NCI-H1048 (cell line): ENCODE measurements at regions not wholly inside any gene's neighbourhood (a gene's known extent, or its start where the extent isn't known, plus 50 kb on each side); places are given as distances from the start of the nearest gene placed in this dataset.
"Not testable (repeated sequence)": the region's sequence is repeated elsewhere in the genome, so short reads cannot be mapped to it uniquely, and the experiment has no call there.

Experiments
- DNase-seq: peaks from one replicate; lab custom pipeline; 2025; lab: John Stamatoyannopoulos, UW

DNA sequence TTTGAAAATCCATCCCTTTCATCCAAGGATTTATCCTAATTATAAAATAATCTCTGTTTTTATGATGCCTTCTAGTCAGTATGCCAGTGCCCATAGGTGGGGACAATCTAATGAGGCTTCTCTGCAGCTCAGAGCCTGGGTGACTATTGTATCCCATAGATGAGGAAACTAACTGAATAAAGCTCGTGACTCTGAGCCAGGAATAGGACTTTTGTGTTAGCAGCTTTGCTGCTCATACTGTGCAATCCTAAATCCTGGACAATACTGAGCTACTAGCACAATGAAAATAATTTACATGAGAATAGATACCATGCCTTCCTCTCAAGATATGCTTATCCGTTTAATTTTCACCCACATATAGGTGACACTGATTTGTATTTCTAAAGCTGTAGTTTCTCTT lies 443.0 kb downstream of the PLK2 start:
- no peak for DNase-seq

DNA sequence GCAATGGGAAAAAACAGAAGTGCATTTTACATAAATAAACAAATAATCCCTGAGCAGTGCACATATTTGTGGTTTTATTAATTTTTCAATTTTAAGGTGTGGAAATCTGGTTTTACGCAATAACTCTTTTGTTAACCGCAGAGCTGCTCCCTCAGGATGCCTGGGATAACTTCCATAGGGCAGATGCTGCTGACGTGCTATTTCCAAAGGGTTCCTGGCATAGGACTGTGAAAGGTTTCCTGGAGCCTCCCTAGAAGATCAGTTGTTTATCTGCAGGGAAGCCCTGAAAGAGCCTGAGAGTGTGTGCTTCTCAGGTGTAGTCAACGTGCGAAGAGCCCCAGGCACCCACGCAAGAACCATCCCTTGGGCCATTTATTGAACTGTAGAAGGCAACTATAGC lies 443.5 kb downstream of the PLK2 start:
- DNase-seq = no peak

DNA sequence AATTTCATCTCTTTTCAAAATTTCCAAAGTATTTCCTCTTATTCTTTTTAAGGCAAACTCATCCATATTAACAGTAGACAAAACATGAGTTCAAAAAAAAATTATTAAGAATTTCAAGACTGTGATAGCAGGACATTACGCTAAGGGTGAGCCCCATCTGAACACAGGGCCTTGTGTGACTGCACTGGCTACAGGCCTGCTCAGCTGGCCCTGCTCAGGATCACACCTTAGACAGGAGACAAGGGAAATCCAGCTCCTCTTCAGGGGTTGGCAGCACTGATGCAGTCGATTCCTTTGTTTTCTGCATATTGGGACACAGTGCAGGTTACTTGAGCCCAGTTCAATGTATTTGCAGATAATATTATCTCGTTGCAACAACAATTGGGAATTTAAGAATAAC lies 444.7 kb downstream of the PLK2 start:
- DNase-seq = no peak

DNA sequence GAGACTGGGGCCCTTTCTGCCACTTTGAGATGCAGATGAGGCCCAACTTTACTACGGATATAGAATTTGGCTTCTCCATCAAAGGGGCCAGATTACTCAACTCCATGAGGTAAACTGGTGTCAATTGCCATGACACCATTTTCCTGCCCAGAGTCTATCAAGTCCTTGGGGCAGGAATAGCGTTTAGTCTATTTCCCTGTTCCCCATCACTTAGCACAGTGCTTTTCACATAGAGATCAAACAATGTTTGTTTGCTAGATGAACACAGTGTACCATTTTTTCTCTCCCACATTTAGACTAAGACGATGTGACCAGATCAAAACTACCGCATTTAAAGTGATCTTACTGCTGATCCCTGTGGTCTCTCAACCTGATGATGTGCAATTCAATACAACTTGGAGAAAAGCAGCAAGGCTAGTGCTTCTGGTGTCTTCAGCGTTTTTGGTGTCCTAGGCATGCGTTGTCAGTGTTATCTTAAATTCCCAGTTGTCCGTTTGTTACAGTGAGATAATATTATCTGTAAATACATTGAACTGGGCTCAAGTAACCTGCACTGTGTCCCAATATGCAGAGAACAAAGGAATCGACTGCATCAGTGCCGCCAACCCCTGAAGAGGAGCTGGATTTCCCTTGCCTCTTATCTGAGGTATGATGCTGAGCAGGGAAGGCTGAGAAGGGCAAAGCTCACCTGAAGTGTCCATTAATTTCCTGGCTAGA lies 446.2 kb downstream of the PLK2 start:
- no peak for DNase-seq

DNA sequence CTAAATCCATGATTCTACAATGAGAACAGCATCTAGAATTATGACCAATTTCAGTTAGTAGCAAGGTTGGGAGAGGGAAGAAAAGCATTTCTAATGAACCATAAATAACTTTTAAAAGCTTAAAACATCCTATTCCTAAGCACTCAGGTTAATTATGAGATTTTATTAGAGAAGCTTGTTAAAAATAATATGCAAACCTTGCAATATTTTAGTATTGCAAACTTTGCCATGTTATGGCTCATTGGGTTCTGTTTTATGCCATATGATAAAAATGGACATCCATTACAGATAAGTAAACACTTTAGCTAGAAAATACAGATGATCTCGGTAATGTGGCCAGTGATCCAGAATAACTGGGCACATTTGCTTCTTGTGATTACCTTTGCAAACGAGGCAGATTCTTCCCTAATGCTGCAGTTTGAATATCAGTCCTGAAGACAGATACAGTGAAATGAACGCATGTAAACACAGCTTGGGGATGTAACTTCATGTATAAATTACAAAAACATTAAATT lies 447.0 kb downstream of the PLK2 start:
- no peak for DNase-seq

DNA sequence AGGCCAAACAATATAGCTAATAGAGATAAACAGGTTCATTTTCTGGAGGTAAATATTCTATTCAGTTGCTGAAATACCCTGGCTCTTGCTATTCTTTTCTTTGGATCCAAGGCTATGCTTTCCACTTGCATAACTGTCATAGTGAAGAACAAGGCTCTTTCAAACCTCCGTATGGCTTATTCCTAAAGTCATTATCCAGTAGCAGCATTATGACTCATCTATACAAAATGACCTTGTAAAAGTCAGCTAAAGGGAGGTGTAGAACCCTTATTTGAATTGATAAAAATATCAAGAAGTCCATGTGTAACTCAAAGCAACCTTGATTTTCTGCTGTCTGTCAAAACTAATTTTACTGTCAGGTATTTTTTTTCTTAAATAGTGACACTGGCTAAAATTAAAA lies 447.8 kb downstream of the PLK2 start:
- DNase-seq = no peak

DNA sequence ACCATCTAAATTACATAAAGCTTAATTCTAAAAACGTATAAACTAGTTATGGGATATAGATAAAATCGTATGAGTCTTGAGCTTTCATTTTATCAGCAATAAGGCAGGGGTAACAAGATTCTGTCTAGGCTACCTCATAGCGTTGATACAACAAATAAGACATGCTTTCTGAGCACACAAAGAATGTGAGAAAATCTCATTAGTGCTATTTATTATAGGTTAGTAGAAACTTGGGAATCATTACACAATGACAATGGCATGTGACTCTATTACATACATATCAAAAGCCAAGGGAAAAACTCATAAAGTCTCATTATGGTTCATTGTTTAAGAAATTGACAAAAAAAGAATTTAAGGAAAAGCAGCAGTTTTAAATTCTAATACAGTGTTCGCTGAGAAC lies 448.6 kb downstream of the PLK2 start:
- DNase-seq = no peak

DNA sequence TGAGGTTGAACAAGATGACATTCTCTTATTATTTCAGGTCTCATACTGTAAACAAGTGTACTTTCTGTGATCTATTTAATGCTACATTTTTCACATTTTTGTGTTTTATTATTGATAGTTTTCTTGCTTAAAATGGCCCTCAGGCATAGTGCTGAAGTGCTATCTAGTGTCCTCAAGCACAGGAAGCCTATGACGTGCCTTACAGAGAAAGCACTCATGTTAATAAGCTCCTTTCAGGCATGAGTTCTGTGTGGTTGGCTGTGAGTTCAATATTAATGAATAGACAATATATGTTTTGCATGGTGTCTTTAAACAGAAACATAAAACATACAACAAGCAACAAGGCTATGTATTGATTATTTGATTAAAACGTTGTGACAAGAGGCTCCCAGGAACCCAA lies 450.1 kb downstream of the PLK2 start:
- DNase-seq = no peak

DNA sequence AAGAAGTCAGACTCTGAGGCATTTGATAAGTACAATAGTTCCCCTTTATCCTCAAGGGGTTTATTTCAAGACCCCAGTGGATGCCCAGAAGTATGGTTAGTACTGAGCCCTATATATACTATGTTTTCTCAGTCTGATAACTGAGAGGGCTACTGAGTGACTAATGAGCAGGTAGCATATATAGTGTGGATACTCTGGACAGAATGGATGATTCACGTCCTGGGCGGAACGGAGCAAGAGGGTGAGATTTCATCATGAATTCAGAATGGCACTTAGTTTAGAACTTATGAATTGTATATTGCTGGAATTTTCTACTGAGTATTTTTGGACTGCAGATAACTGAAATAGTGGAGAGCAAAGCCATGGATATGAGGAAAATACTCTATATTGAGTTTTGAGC lies 457.6 kb downstream of the PLK2 start:
- DNase-seq = no peak

DNA sequence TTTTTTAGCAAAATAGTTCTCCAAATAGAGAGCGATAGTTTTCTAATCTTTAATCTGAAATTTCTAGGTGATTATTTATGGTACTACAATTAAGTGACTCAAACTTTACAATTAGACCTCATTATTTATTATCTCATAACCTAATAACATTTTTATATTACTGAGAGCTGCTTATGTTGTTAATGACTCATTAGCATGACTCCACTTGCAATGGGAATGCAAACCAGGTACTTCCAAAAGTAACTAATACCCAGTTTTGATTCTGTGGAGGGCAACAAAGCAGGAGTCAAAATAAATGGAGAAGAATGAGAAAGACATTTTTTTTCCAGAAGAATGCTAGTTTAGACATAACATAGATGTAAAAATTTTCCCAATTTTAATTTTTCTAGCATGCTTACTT lies 466.0 kb downstream of the PLK2 start:
- DNase-seq = no peak

DNA sequence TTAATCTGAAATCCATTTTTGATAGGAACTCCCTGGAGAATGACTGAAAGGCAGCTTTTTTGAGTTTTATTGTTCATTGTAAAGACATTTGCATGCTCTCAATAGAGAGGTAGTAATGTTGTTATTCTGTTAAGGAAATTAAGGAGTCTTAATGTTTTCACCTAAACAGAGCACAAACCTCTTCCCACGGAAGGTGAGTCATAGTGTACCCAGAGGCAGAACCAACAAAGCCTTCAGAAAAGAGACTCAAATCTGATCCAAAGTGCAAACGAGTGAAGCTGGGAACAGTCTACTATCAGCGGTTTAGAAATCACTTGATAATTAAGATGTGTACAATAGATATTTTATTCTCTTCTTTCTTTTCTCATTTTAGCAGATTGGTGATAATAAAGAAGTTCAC lies 470.5 kb downstream of the PLK2 start:
- DNase-seq = no peak

DNA sequence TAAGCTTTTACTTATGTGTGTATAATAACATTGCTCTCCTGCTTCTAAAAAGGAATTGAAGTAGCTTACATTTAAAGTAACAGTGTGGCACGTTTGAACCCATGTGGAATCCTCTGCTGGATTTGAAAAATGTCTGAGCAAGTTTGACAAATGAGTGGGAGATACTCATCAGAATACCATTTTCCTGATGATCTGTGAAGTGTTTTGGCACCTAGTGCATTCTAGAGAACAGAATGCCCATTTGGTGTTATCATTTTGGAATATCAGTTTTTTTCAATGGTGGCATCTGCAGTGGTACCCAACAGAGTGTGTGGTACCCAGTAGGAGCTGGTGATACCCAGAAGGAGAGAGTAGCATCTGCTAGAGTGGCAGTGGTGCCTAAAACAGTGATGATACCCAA lies 471.1 kb downstream of the PLK2 start:
- DNase-seq = no peak

DNA sequence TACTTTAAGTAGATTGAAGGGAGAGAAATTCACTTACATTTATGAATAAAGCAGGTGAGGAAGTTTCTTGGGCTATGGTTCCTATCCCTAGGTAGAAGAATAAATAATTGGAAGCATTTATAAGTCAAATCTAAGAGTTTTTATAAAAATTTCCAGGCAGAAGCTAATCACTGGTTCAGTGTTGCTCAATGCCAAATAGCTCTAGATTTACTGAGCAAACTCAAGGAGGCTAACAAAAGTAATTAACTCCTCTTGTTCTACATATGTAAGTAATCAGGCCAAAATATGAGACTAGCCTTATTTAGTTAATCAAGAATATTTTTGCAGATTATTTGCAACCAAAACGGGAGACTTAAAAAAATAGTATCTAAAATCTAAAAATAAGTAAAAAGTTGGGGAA lies 472.3 kb downstream of the PLK2 start:
- no peak for DNase-seq

DNA sequence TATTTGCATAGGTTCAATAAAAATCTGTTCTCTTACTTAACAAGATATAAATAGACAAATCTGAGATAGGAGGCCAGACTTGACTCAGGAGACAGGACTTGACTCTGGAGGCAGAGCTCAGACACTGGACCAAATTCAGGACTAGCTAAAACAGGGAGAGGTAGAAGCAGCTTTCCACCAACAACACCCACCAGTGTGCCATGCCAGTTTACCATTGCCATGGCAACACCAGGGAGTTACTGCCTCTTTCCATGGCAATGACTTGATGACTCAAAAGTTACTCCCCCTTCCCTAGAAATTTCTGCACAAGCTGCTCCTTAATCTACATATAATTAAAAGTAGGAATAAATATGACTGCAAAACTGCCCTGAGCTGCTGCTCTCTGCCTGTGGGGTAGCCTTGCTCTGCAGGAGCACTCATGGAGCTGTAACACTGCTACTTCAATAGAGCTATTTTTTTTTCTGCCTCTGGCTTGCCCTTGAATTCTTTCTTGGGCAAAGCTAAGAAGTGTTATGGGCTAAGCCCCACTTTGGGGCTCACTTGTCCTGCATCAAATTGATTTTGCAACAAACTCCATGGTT lies 473.0 kb downstream of the PLK2 start:
- DNase-seq = no peak

DNA sequence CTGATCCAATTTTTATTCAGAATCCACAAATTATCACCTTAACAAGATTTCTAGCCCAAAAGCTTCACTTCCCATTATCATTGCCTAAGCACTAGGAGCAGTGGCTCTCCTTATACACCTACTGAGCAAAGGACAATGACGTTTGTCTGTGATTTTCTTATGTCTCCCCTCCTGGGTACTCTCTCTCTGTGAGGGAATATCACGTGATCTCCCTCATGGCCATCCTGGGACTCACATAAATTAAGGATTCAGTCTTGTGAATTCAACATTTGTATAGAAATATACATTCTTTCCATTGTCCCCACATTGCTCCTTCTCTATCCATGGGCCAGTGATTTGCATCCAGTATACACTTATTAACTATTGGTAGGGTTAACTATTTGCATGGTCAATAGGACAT lies 476.5 kb downstream of the PLK2 start:
- DNase-seq = no peak

DNA sequence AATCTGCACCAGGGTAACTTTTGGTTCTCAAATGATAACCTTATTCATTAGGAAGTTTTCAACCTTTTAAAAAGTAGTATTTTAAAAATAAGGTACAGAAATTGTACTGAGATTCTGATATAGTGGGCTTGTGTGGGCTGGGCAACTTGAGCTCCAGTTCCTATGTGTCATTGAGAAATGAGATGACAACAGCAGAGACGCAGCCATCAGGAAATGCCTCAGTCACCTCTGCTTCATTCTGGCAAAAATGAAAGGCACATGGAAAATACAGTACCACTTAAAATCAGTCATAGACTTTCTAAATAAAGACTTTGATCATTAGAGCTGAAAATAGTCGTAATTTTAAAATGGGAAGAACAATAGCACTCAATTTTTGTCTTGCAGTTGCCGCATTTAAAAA lies 480.2 kb downstream of the PLK2 start:
- no peak for DNase-seq

DNA sequence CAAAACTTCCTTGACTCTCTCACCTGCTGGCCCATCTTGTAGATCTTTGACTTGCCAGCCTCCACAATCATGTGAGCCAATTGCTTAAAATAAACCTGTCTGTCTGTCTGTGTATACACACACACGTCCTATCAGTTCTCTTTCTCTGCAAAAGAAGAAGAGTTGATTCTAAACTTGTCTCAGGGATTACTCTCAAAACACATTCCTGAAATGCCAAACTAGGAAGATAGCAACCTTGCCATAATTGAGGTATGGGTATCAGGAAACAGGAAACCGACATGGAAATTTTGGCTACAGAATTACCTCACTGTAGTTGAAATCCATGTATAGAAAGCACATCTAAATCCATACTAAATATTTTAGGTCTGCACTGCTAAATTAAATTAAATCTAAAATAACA lies 483.4 kb downstream of the PLK2 start:
- DNase-seq = no peak

DNA sequence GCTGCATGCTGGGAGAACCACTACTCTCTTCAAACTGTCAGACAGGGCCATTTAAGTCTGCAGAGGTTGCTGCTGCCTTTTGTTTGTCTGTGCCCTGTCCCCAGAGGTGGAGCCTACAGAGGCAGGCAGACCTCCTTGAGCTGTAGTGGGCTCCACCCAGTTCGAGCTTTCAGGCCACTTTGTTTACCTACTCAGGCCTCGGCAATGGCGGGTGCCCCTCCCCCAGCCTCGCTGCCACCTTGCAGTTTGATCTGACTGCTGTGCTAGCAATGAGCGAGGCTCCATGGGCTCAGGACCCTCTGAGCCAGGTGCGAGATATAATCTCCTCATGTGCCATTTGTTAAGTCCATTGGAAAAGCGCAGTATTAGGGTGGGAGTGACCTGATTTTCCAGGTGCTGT lies 487.8 kb downstream of the PLK2 start:
- not testable (repeated sequence) for DNase-seq

DNA sequence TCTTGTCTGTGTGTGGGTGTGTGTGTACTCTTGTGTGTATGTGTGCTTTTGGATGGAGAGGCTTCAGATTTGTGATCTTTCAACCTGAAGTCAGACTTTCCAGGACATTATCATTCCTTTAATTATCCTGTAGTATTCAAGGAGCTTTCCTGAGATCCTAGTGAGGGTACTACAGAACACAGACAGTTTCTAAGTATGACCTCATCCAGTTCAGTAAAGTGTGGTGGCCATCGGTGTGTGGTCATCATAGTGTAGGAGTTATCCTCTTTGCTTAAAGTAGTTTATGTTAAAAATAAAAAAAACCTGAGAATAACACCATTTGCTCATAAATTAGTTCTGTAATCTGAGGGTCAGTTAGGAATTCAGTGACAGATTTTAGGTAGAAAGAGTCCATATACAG lies 478.0 kb upstream of the ACTBL2 start:
- no peak for DNase-seq

DNA sequence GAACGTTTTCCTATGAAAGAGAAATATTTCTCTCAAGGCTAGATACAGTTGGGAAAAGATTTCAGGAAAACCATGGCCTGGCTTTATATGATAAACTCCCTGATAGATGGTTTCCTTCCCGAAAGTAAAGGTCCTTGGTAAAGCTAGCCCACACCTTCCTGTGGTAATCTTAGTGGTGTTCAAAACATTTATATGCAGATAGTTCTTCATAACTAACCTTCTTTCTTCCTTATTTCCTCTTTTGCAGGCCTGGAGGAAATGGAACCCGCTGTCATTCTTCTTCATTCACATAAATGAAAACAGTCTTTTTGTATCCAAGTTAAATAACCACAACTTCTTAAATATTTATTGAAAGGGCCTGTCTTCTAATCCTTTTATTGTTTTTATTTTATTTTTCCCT lies 474.0 kb upstream of the ACTBL2 start:
- DNase-seq = no peak

DNA sequence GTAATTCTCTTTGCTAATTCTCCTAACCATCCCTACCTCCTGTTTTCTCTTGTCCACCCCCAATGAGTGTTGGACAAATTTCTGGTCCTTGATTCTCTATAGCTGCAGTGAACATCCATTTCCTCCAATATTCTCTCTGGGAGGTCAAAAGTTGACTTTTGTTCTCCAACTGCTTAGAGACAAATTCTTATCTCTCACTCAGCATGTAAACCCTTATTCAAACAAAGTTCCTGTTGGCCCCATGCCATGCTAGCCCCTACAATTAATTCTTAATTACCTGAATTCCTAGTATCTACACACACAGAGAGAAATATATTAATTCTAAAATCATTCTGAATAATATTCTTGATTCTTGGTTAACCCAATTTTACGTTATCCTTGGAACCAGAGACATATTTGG lies 472.9 kb upstream of the ACTBL2 start:
- no peak for DNase-seq

DNA sequence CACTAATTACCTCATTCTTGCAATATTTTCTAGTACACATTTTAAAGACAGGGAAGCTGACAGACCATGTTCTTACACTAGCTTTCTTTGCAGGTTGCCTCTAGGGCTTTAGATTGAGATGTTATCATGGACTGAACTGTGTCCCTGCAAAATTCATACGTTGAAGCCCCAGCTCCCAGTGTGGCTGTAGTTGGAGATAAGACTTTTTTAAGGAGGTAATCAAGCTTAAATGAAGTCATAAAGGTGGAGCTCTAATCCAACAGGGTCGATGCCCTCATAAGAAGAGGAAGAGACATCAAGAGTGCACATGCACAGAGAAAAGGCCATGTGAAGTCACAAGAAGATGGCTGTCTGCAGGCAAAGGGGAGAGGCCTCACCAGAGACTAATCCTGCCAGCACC lies 471.2 kb upstream of the ACTBL2 start:
- no peak for DNase-seq

DNA sequence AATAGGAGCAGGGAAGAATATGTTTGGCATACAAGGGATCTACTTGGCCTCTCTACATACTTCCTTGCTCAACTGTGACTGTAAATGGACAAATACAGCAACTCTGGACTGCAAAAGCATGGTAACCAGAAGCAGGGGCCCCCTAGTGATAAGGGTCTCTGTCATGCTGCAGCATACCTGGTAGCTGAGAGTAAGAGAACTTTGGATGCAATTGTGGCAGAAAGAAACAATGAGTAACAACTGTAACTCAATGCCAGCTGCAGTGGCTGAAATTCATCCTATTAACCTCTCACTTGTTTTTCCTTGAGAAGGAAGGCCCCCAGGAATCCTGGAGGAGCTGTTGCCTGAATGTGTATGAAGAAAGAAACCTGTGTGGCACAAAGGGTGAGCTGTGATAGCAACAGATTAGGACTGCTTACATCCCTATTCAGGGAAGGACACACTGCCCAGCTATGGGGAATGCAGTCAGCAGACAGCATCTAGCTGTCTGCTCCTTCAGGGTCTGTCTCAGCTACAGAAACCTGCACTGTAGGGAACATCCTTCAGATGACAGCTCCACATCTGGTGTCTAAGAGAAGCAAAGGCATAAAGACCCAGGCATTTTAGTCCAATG lies 468.1 kb upstream of the ACTBL2 start:
- no peak for DNase-seq

DNA sequence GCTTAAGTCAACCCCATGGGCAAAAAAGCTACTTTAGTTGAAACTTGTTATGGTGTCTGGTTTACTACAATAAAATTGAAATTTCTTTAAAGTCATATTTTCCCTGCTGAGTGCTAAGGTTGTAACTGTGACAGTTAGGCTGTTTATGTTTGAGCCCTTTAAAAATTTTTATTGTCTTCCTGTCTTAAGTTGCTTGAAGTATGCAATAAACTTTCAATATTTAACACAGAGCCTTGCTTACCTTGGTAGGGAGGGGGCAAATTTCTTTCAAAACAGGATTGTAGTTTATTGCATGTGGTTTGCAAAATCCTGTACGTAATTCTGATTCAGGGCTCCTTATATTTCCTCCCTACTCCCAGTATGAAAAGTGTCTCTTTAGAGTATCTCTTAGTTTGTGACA lies 465.5 kb upstream of the ACTBL2 start:
- DNase-seq = no peak
